HEK293 (cell line): ENCODE measurements at regions not wholly inside any gene's neighbourhood (a gene's known extent, or its start where the extent isn't known, plus 50 kb on each side); places are given as distances from the start of the nearest gene placed in this dataset.

Source experiments
- BCL11A ChIP-seq: fragments of 450-650 bp; formaldehyde crosslinking; IDR thresholded peaks from 2 replicates; pipeline ENCODE4 v1.5.1; 2016; ENCODE audit warnings: low read depth, missing biosample characterization, missing genetic modification characterization
- ZNF133 ChIP-seq: fragments of 450-650 bp; formaldehyde crosslinking; IDR thresholded peaks from 2 replicates; pipeline ENCODE4 v1.5.1; 2016; ENCODE audit warnings: missing biosample characterization, missing genetic modification characterization
- ZNF274 ChIP-seq, 2 experiments: fragments of 200-500 bp in 1 of 2; fragments of 450-650 bp in 1 of 2; sonication (Bioruptor generic) in 1 of 2; formaldehyde crosslinking in 1 of 2; IDR thresholded peaks; 2 replicates each; pipeline versions ENCODE4 v1.5.1 to v1.6.1; 2014 to 2016; ENCODE audit warnings: borderline replicate concordance in 1 of 2, inconsistent platforms in 1 of 2, low read length in 1 of 2, missing biosample characterization in 1 of 2, missing genetic modification characterization in 1 of 2
- ZNF561 ChIP-seq: fragments of 450-650 bp; IDR thresholded peaks from 2 replicates; pipeline ENCODE4 v1.5.1; 2018; ENCODE audit warnings: missing biosample characterization, missing genetic modification characterization, borderline replicate concordance
- TF ChIP-seq, protein P1 (sequence below): fragments of 450-650 bp; formaldehyde crosslinking; IDR thresholded peaks from 2 replicates; pipeline ENCODE4 v1.5.1; 2016; ENCODE audit warnings: missing biosample characterization, missing genetic modification characterization
- TF ChIP-seq, protein P2 (sequence below): fragments of 450-650 bp; formaldehyde crosslinking; IDR thresholded peaks from 2 replicates; pipeline ENCODE4 v1.5.1; 2016; ENCODE audit warnings: missing biosample characterization, missing genetic modification characterization
- TF ChIP-seq, protein P3 (sequence below): fragments of 450-650 bp; formaldehyde crosslinking; IDR thresholded peaks from 2 replicates; pipeline ENCODE4 v1.5.1; 2016; ENCODE audit warnings: missing biosample characterization, missing genetic modification characterization

DNA sequence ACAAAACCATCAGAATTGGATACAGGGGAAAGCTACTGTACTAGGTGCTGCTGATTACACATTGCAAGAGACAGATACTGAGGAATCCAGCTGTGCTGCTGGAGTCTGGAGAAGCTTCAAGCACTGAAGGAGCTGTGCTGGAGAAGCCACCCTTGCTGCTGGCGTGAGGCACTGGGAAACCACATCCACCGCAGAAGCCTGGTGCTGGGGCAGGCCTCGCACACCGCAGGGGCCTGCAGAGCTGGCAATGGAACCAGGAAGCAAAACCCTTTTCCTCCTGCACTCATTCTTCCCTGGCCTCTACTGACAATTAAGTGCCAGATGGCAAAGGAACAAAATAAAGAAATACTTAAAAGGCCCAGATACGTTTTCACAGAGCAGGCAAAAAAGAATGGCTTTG lies 94.4 kb upstream of the MSH6 start:
- no peak for TF ChIP-seq ZNF561
- TF ChIP-seq, protein P1, sequence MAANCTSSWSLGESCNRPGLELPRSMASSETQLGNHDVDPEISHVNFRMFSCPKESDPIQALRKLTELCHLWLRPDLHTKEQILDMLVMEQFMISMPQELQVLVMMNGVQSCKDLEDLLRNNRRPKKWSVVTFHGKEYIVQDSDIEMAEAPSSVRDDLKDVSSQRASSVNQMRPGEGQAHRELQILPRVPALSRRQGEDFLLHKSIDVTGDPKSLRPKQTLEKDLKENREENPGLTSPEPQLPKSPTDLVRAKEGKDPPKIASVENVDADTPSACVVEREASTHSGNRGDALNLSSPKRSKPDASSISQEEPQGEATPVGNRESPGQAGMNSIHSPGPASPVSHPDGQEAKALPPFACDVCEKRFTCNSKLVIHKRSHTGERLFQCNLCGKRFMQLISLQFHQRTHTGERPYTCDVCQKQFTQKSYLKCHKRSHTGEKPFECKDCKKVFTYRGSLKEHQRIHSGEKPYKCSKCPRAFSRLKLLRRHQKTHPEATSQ (tag by site-specific recombination), result no peak
- TF ChIP-seq, protein P2, sequence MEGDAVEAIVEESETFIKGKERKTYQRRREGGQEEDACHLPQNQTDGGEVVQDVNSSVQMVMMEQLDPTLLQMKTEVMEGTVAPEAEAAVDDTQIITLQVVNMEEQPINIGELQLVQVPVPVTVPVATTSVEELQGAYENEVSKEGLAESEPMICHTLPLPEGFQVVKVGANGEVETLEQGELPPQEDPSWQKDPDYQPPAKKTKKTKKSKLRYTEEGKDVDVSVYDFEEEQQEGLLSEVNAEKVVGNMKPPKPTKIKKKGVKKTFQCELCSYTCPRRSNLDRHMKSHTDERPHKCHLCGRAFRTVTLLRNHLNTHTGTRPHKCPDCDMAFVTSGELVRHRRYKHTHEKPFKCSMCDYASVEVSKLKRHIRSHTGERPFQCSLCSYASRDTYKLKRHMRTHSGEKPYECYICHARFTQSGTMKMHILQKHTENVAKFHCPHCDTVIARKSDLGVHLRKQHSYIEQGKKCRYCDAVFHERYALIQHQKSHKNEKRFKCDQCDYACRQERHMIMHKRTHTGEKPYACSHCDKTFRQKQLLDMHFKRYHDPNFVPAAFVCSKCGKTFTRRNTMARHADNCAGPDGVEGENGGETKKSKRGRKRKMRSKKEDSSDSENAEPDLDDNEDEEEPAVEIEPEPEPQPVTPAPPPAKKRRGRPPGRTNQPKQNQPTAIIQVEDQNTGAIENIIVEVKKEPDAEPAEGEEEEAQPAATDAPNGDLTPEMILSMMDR (tag by site-specific recombination), result no peak
- TF ChIP-seq ZNF274 (IDR thresholded peaks at IDR 0.05; ENCODE audit: low read length), result no peak
- TF ChIP-seq ZNF274 (tag by site-specific recombination; IDR thresholded peaks at IDR 0.05; ENCODE audit: borderline replicate concordance), result no peak
- TF ChIP-seq ZNF133, result no peak
- TF ChIP-seq, protein P3, sequence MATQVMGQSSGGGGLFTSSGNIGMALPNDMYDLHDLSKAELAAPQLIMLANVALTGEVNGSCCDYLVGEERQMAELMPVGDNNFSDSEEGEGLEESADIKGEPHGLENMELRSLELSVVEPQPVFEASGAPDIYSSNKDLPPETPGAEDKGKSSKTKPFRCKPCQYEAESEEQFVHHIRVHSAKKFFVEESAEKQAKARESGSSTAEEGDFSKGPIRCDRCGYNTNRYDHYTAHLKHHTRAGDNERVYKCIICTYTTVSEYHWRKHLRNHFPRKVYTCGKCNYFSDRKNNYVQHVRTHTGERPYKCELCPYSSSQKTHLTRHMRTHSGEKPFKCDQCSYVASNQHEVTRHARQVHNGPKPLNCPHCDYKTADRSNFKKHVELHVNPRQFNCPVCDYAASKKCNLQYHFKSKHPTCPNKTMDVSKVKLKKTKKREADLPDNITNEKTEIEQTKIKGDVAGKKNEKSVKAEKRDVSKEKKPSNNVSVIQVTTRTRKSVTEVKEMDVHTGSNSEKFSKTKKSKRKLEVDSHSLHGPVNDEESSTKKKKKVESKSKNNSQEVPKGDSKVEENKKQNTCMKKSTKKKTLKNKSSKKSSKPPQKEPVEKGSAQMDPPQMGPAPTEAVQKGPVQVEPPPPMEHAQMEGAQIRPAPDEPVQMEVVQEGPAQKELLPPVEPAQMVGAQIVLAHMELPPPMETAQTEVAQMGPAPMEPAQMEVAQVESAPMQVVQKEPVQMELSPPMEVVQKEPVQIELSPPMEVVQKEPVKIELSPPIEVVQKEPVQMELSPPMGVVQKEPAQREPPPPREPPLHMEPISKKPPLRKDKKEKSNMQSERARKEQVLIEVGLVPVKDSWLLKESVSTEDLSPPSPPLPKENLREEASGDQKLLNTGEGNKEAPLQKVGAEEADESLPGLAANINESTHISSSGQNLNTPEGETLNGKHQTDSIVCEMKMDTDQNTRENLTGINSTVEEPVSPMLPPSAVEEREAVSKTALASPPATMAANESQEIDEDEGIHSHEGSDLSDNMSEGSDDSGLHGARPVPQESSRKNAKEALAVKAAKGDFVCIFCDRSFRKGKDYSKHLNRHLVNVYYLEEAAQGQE, result no peak
- no peak for TF ChIP-seq BCL11A (tag by site-specific recombination)
